ENCODE measurements at regions not wholly inside any gene's neighbourhood (a gene's known extent, or its start where the extent isn't known, plus 50 kb on each side); places are given as distances from the start of the nearest gene placed in this dataset.

GRCh38 chr18:40348196-40348595, 1606.8 kb upstream of the PIK3C3 start:
- H3F3A ChIP-seq (ENCODE audit: insufficient read depth, low read length) = no peaks in the 10 kb centered on the region
- H3K27me3 ChIP-seq (ENCODE audit: insufficient read depth, low read length) = no peaks in the 10 kb centered on the region
- H3K4me2 ChIP-seq (ENCODE audit: low read length) = no peak overlapping the region
- H2AFZ ChIP-seq (ENCODE audit: low read length) = no peak overlapping the region
- no peaks in the 10 kb centered on the region for H3K79me2 ChIP-seq (ENCODE audit: insufficient read depth, low read length)
- no peaks in the 10 kb centered on the region for H4K20me1 ChIP-seq (ENCODE audit: insufficient read depth, low read length)
- H3K27ac ChIP-seq (ENCODE audit: low read depth, low read length, poor library complexity, severe bottlenecking) = no peak overlapping the region
- TF ChIP-seq CTCF (IDR thresholded peaks at IDR 0.05; ENCODE audit: low read length) (no peak), EZH2 (IDR thresholded peaks at IDR 0.05; ENCODE audit: borderline replicate concordance, low read length) (no peak)
- H3K9me2 ChIP-seq (ENCODE audit: low read depth, low read length) = no peaks in the 10 kb centered on the region
- H3K9ac ChIP-seq (ENCODE audit: low read length) = no peak overlapping the region
- H3K9me3 ChIP-seq (ENCODE audit: low read length) = no peaks in the 10 kb centered on the region
- H3K4me1 ChIP-seq (ENCODE audit: insufficient read depth, low read length, severe bottlenecking) = no peaks in the 10 kb centered on the region
- no peaks in the 10 kb centered on the region for H3K36me3 ChIP-seq (ENCODE audit: insufficient read depth, low read length)
- H3K4me3 ChIP-seq (ENCODE audit: low read depth, low read length, poor library complexity, severe bottlenecking) = no peak overlapping the region

- no peak overlapping the region for H3K9ac ChIP-seq (ENCODE audit: low read length)
- H3K79me2 ChIP-seq (ENCODE audit: insufficient read depth, low read length) = no peaks in the 10 kb centered on the region
- no peaks in the 10 kb centered on the region for H3K9me2 ChIP-seq (ENCODE audit: low read depth, low read length)
- no peaks in the 10 kb centered on the region for H3K4me1 ChIP-seq (ENCODE audit: insufficient read depth, low read length, severe bottlenecking)
- TF ChIP-seq CTCF (IDR thresholded peaks at IDR 0.05; ENCODE audit: low read length) (no peak), EZH2 (IDR thresholded peaks at IDR 0.05; ENCODE audit: borderline replicate concordance, low read length) (no peak)
- no peaks in the 10 kb centered on the region for H3K9me3 ChIP-seq (ENCODE audit: low read length)
- H3F3A ChIP-seq (ENCODE audit: insufficient read depth, low read length) = no peaks in the 10 kb centered on the region
- no peak overlapping the region for H2AFZ ChIP-seq (ENCODE audit: low read length)
- no peaks in the 10 kb centered on the region for H4K20me1 ChIP-seq (ENCODE audit: insufficient read depth, low read length)
- no peak overlapping the region for H3K27ac ChIP-seq (ENCODE audit: low read depth, low read length, poor library complexity, severe bottlenecking)
- H3K36me3 ChIP-seq (ENCODE audit: insufficient read depth, low read length) = no peaks in the 10 kb centered on the region
- no peak overlapping the region for H3K4me3 ChIP-seq (ENCODE audit: low read depth, low read length, poor library complexity, severe bottlenecking)
- no peak overlapping the region for H3K4me2 ChIP-seq (ENCODE audit: low read length)
- H3K27me3 ChIP-seq (ENCODE audit: insufficient read depth, low read length) = no peaks in the 10 kb centered on the region
These were observed 1607.8 kb upstream of the PIK3C3 start for GRCh38 chr18:40347261-40347660.

- Histone ChIP-seq H3K9ac (ENCODE audit: low read length) (no peak overlapping the region), H3K4me1 (ENCODE audit: insufficient read depth, low read length, severe bottlenecking) (no peaks in the 10 kb centered on the region), H3K4me2 (ENCODE audit: low read length) (no peak overlapping the region), H3K27ac (ENCODE audit: low read depth, low read length, poor library complexity, severe bottlenecking) (no peak overlapping the region), H2AFZ (ENCODE audit: low read length) (no peak overlapping the region), H3K4me3 (ENCODE audit: low read depth, low read length, poor library complexity, severe bottlenecking) (no peak overlapping the region), H3K9me3 (ENCODE audit: low read length) (no peaks in the 10 kb centered on the region), H3K9me2 (ENCODE audit: low read depth, low read length) (no peaks in the 10 kb centered on the region), H3K79me2 (ENCODE audit: insufficient read depth, low read length) (no peaks in the 10 kb centered on the region), H4K20me1 (ENCODE audit: insufficient read depth, low read length) (no peaks in the 10 kb centered on the region), H3F3A (ENCODE audit: insufficient read depth, low read length) (no peaks in the 10 kb centered on the region), H3K27me3 (ENCODE audit: insufficient read depth, low read length) (no peaks in the 10 kb centered on the region), H3K36me3 (ENCODE audit: insufficient read depth, low read length) (no peaks in the 10 kb centered on the region)
- TF ChIP-seq CTCF (IDR thresholded peaks at IDR 0.05; ENCODE audit: low read length) (no peak), EZH2 (IDR thresholded peaks at IDR 0.05; ENCODE audit: borderline replicate concordance, low read length) (no peak)
These were observed 1608.9 kb upstream of the PIK3C3 start for GRCh38 chr18:40346146-40346545.
